BJ (cell line): ENCODE measurements at regions not wholly inside any gene's neighbourhood (a gene's known extent, or its start where the extent isn't known, plus 50 kb on each side); places are given as distances from the start of the nearest gene placed in this dataset.

Source experiments
- CTCF ChIA-PET: fragments of 350-600 bp; formaldehyde crosslinking; extraction: SDS; loops from one replicate; lab custom pipeline; 2021; ENCODE audit warnings: antibody characterized with exemption, inconsistent platforms; lab: Yijun Ruan, JAX
- POLR2A ChIA-PET: fragments of 300-600 bp; sonication (Branson Sonifier 250); formaldehyde crosslinking; extraction: SDS; loops from one replicate; lab custom pipeline; 2021; ENCODE audit warnings: antibody characterized with exemption; lab: Charles Lee
- DNase-seq: peaks from one replicate; pipeline ENCODE4 v3.0.0-alpha.2; 2011; ENCODE audit warnings: low read depth
- H3K27me3 ChIP-seq: 2 replicates; pipeline ENCODE4 v1.6.0; 2011; ENCODE audit warnings: low read length; ENCODE audit not compliant: control insufficient read depth, insufficient read depth
- H3K36me3 ChIP-seq: 2 replicates; pipeline ENCODE4 v1.5.1; 2011; ENCODE audit warnings: low read length; ENCODE audit not compliant: control insufficient read depth, insufficient read depth
- H3K4me3 ChIP-seq: 2 replicates; pipeline ENCODE4 v1.5.1; 2011; ENCODE audit warnings: low read depth, mild to moderate bottlenecking, control low read depth, low read length
- CTCF ChIP-seq: IDR thresholded peaks from 2 replicates; pipeline ENCODE4 v1.5.1; 2011; ENCODE audit warnings: low read depth, mild to moderate bottlenecking, control low read depth, inconsistent platforms, low read length, moderate library complexity; ENCODE audit not compliant: insufficient read depth

GRCh38 chr18:67123901-67124300, 392.6 kb downstream of the DSEL start:
- Histone ChIP-seq H3K4me3 (no peak overlapping the region), H3K27me3 (no peaks in the 10 kb centered on the region), H3K36me3 (no peaks in the 10 kb centered on the region)
- CTCF ChIA-PET: no interaction called here
- POLR2A ChIA-PET: no interaction called here
- TF ChIP-seq CTCF: no peak
- DNase-seq: no peak

- TF ChIP-seq CTCF: no peak
- ChIA-PET CTCF (interaction anchor here (0.9 kb wide), 1 partner anchor 13 kb away, joined by 5 read pairs; no protein-coding TSS in a partner anchor), POLR2A (no interaction called here)
- DNase-seq: no peak
- Histone ChIP-seq H3K36me3 (no peaks in the 10 kb centered on the region), H3K27me3 (no peaks in the 10 kb centered on the region), H3K4me3 (no peak overlapping the region)
Measured at GRCh38 chr18:67117804-67118203, 398.7 kb downstream of the DSEL start.

- POLR2A ChIA-PET: no interaction called here
- Histone ChIP-seq H3K36me3 (no peaks in the 10 kb centered on the region), H3K4me3 (no peak overlapping the region), H3K27me3 (no peaks in the 10 kb centered on the region)
- no peak for DNase-seq
- CTCF ChIA-PET: no interaction called here
- no peak for TF ChIP-seq CTCF
Measured at GRCh38 chr18:67109535-67109934, 407.0 kb downstream of the DSEL start.

GRCh38 chr18:67108894-67109293, 407.6 kb downstream of the DSEL start:
- POLR2A ChIA-PET: no interaction called here
- CTCF ChIA-PET: no interaction called here
- no peak for DNase-seq
- H3K27me3 ChIP-seq: no peaks in the 10 kb centered on the region
- no peaks in the 10 kb centered on the region for H3K36me3 ChIP-seq
- H3K4me3 ChIP-seq: no peak overlapping the region
- no peak for TF ChIP-seq CTCF

GRCh38 chr18:67104700-67105284, 411.7 kb downstream of the DSEL start:
- Histone ChIP-seq H3K36me3 (no peaks in the 10 kb centered on the region), H3K4me3 (no peak overlapping the region), H3K27me3 (no peaks in the 10 kb centered on the region)
- ChIA-PET POLR2A (no interaction called here), CTCF (interaction anchor here (0.8 to 4.5 kb wide), 5 partner anchors 13 to 95 kb away, joined by 3 to 41 read pairs (median 5); no protein-coding TSS in a partner anchor)
- no peak for DNase-seq
- peak; percentile 76 for TF ChIP-seq CTCF
